Activated naive CD4-positive, alpha-beta T cell (primary cell): ENCODE measurements at regions not wholly inside any gene's neighbourhood (a gene's known extent, or its start where the extent isn't known, plus 50 kb on each side); places are given as distances from the start of the nearest gene placed in this dataset.

Source experiments
- DNase-seq, 4 experiments: peaks; one replicate each; lab custom pipeline; 2025; lab: John Stamatoyannopoulos, UW

DNA sequence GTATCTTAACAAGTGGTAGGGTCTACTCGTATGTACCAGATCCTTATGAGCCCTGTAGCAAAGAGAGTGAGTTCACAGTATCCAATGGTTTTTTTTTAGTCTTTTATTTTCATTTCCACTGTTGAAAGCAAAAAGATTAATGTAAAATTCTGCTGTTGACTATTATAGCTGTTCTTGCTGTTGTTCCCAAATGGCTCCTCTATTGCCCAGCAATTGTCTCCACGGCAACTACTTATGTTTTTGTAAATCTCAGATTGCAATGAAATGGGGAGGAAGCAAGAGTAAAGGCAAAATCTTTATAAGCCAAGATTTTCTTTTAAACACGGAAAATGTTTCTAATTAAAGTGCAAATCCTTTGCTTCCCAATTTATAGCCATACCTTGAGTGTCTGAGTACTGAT, 406.1 kb downstream of the EPM2A start:
- DNase-seq = no peak

GRCh38 chr6:145331066-145331465, 404.3 kb downstream of the EPM2A start:
- no peak for DNase-seq

GRCh38 chr6:145332011-145332410, 403.3 kb downstream of the EPM2A start:
- DNase-seq = no peak

GRCh38 chr6:145336119-145336518, 399.2 kb downstream of the EPM2A start:
- DNase-seq = no peak

- no peak for DNase-seq
Observed at GRCh38 chr6:145339089-145339488, 396.2 kb downstream of the EPM2A start.

DNA sequence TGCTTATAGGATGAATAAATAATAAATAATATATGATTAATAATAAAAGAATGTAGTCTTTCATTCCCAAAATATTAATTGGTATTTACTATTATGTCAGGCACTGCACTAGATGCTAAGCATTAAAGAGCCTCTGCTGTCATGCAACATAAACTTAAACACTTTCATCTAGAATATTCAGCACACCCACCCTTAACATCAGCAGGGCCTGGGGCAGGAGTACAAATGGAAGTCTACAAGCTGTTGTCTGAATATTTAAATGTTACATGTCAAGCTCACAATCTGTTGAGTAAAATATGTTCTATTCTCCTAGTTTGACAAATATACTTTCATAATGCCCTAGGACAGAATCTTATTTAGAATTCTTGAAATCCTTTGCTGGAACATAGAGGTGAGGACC, 395.1 kb downstream of the EPM2A start:
- no peak for DNase-seq

DNA sequence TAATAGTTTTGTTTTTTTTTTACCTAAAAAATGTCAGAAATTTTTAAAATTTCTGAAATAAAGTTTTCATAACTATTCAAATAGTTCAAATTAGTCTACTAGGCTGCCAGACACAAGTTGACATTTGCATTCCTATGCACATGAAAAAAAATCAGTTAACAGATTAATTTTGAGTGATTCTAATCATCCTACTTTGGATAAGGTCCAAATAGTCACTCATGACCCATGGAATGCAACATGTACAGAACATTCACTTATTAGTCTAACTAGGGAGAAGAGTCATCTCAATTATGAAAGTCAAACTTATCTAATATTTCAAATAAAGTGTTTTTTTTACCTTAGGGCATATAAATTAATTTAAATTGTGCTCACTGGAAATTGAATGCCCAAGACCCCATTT, 390.2 kb downstream of the EPM2A start:
- no peak for DNase-seq

DNA sequence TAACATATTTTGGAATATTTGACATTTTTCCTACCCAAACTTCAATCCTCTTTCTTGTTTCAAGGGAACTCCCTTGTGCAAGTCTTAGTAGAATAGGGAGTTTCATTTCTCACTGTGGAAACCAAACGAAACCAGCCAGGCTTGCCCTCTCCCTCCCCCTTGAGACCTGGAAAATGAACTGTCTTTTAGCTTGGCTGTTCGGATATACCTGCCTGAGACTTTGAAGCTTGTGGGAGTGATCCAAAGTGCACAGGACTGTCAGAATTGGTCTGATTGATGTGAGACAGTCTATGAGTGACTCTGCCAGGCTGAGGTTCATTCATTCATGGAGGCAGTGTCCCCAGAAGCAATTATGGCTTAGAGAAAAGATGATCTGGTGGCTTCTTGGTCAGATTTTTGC, 388.1 kb downstream of the EPM2A start:
- DNase-seq = no peak

- DNase-seq = no peak
Observed at GRCh38 chr6:145349950-145350510, 385.3 kb downstream of the EPM2A start.

DNA sequence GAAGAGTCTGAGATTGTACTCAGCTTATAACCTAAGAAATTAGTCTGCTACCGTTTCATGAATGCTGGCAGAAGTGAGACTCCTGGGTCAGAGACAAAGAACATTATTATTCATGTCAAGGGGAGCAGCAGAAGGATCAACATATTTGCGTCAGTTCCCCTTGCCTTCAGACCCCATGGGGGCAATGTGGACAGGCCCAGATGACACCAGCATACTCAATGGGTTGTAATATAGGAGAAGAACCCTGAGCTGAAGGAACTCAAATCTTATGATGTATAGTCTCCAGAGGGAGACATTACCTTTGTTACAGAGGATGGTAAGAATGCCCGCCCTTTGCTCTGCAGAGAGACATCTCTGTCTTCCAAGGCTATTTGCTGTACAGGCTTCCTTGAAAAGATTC, 384.4 kb downstream of the EPM2A start:
- DNase-seq = no peak

DNA sequence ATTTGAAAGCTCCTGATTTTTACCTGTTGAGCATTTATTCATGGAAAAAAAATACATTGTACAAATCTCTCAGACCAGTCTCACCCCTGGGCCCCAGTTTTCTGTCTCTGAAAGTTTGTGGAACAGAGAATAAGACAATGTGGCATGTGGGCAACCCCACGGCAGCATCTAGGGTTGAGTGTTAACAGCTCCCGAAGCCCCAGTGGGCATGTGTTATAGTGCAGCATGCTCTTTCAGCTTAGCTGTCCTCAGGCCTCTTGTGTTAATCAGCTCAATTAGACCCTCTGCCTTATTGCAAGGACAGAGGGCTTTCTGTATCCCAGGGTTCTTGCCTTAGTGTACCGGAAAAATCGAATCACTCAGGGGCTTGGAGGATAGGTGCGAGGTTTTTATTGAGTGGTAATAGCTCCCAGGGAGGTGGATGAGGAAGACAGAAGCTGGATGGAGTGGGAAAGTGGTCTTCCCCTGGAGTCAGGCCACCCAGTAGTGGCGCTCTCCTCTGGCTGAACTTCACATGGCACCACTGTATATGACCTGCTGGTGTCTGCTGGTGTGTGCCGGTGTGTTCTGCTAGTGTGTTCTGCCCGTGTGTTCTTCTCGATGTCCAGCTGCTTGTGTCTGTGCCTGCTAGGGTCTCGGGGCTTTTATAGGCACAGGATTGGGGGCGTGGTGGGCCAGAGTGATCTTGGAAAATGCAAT, 382.8 kb downstream of the EPM2A start:
- no peak for DNase-seq

- no peak for DNase-seq
Observed at GRCh38 chr6:145360865-145361264, 374.5 kb downstream of the EPM2A start.

- DNase-seq = no peak
Observed at GRCh38 chr6:145367149-145367548, 368.2 kb downstream of the EPM2A start.

DNA sequence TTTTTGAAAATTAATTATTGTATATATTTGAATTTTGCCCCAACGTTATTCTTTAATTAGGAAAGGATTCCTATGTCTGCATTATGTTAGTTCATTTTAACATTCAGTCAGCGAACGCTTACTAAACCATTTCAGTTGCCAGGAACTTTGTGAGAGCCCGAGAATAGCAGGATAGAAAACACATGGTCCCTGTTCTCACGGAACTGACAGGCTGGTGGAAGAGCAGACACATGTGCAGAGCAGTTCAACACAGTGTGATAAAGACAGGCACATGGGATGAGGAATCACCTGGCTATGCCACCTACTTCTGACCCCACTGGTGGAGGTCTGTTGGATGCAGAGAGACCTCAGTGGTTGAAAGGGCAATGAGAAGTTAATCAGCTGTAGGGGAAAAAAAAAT, 367.2 kb downstream of the EPM2A start:
- DNase-seq = no peak

DNA sequence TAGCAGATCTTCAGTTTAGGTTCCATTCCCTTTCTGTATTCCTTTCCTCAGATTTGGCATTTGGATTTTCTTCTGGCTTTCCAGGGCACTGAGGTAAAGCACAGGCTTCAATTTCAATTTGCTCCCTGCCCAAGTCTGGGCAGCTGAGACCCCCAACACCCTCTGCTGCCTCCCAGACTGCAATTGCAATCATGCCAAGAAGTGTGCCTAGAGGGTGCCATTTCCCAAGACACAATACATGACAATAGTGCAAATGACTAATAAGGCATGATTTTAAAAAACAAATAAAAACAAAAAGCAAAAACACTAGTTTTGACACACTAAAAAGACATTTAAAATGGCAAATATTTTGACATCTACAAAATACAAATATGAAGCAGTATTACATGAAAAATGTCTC, 364.8 kb downstream of the EPM2A start:
- DNase-seq = no peak

- no peak for DNase-seq
Observed at GRCh38 chr6:145372671-145373151, 362.6 kb downstream of the EPM2A start.

DNA sequence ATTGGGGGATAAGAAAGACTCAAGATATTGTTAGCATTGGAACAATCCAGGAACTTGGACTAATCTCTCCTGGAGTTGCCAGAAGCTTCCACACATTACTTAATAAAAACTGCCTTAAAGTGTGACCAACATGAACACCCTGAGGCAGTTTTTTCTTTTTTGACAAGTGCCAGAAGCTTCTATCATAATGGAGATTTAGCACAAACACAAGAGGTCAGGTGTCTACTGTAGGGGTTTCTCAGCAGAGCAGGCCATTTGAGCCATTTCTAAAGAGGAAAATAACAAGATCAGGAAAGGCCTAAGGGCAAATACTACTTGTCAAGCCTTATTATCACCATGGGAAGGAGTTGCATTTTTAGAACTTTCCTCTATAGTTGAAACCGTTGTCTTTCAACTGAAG, 361.5 kb downstream of the EPM2A start:
- no peak for DNase-seq

DNA sequence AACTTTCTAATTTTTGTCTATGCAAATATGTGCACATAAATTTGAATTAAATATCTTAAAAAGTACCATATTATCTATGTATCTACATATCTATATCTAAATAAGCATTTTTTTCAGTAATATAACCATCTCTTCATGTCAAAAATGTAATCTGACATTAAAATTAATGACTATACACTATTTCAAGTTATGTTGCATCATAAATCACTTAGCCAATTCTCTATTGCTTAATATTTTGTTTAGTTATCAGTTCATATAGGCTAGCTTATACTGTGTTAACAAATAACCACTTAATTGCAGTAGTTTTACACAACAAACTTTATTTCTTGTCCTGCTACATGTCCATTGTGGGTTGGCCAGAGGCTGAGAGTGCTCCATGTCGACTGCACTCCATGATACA, 360.8 kb downstream of the EPM2A start:
- DNase-seq = no peak

- DNase-seq = no peak
Observed at GRCh38 chr6:145375502-145375901, 359.8 kb downstream of the EPM2A start.

GRCh38 chr6:145380186-145380585, 355.1 kb downstream of the EPM2A start:
- no peak for DNase-seq

GRCh38 chr6:145381941-145382340, 353.4 kb downstream of the EPM2A start:
- no peak for DNase-seq

DNA sequence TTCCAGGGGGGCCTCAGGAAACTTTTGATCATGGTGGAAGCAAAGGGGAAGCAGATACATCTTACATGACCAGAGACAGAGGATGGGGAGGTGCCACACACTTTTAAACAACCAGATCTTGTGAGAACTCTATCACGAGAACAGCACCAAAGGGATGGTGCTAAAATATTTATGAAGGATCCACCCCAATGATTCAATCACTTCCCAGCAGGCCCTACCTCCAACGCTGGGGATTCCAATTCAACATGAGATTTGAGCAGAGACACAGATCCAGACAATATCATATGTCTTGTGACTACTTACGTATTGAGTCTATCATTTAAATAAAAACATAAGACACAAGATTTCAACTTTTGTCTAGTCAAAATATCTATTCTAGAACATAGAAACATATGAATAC, 351.9 kb downstream of the EPM2A start:
- no peak for DNase-seq

- DNase-seq = no peak
Observed at GRCh38 chr6:145384503-145384902, 350.8 kb downstream of the EPM2A start.

DNA sequence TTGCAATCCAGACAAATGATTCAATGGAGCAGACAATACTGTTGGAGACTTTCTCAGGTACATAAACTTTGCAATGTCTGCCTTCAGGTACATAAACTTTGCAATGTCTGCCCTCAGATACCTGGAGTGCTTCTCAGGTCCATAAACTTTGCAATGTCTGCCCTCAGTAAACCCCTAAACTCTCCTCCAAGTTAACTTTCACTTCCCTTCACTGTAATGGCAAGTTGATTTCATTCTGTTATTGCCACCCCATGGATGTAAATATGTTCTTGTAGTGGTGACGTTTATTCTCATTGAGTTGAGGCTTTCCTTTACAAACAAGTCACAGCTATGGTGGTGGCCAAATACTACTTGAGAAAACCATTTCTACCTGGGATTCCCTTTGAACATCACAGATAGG, 338.8 kb downstream of the EPM2A start:
- no peak for DNase-seq
